ENCODE measurements at regions not wholly inside any gene's neighbourhood (a gene's known extent, or its start where the extent isn't known, plus 50 kb on each side); places are given as distances from the start of the nearest gene placed in this dataset.

DNA sequence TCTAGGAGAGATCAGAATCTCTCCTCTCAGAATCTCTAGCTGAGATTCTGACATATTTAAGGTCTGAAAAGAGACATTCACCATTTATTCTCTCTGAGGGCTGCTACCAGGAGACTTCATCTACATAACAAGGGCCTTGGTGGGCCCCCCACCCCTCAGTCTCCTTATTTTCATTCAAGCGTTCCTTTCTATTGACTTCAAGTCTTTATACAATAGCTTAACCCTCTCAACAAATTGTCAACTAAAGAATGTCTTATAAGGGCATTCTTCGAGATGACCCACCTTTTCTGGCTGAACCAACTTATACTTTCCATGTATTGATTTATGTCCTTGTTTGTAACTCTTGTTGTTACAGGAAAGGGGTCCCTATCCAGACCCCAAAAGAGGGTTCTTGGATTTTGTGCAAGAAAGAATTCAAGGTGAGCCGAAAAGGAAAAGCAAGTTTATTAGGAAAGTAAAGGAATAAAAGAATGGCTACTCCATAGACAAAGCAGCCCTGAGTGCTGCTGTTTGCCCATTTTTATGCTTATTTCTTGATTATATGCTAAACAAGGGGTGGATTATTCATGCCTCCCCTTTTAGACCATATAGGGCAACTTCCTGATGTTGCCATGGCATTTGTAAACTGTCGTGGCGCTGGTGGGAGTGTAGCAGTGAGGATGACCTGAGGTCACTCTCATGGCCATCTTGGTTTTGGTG is 209.5 kb upstream of the ALCAM start:
- no peak overlapping the region for H3K27ac ChIP-seq (replicated peaks in 1 of 4)
- no peaks in the 10 kb centered on the region for H3K9me3 ChIP-seq
- no peaks in the 10 kb centered on the region for H3K27me3 ChIP-seq
- WGBS: 95% methylated on average over 5 of the region's 5 CpGs
- DNase-seq (ENCODE audit: extremely low spot score): no peak
- H3K4me1 ChIP-seq: no peaks in the 10 kb centered on the region
- no peak overlapping the region for H3K4me3 ChIP-seq
- no peaks in the 10 kb centered on the region for H3K36me3 ChIP-seq
- TF ChIP-seq, protein P1, sequence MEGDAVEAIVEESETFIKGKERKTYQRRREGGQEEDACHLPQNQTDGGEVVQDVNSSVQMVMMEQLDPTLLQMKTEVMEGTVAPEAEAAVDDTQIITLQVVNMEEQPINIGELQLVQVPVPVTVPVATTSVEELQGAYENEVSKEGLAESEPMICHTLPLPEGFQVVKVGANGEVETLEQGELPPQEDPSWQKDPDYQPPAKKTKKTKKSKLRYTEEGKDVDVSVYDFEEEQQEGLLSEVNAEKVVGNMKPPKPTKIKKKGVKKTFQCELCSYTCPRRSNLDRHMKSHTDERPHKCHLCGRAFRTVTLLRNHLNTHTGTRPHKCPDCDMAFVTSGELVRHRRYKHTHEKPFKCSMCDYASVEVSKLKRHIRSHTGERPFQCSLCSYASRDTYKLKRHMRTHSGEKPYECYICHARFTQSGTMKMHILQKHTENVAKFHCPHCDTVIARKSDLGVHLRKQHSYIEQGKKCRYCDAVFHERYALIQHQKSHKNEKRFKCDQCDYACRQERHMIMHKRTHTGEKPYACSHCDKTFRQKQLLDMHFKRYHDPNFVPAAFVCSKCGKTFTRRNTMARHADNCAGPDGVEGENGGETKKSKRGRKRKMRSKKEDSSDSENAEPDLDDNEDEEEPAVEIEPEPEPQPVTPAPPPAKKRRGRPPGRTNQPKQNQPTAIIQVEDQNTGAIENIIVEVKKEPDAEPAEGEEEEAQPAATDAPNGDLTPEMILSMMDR (IDR thresholded peaks at IDR 0.05): no peak
- TF ChIP-seq POLR2AphosphoS5 (IDR thresholded peaks at IDR 0.05): no peak
- no peak for TF ChIP-seq POLR2A (IDR thresholded peaks at IDR 0.05; ENCODE audit: low read depth)
- TF ChIP-seq EP300 (IDR thresholded peaks at IDR 0.05): no peak
- intact Hi-C loops (cut with DNase I): no loop called here

GRCh38 chr3:105157766-105158085 is 209.0 kb upstream of the ALCAM start:
- H3K4me1 ChIP-seq: no peaks in the 10 kb centered on the region
- H3K27me3 ChIP-seq: no peaks in the 10 kb centered on the region
- no peak overlapping the region for H3K27ac ChIP-seq (replicated peaks in 1 of 4)
- no peaks in the 10 kb centered on the region for H3K36me3 ChIP-seq
- TF ChIP-seq POLR2A (IDR thresholded peaks at IDR 0.05; ENCODE audit: low read depth) (no peak), POLR2AphosphoS5 (IDR thresholded peaks at IDR 0.05) (no peak), EP300 (IDR thresholded peaks at IDR 0.05) (no peak)
- TF ChIP-seq, protein P1 (IDR thresholded peaks at IDR 0.05): no peak
- WGBS: 76% methylated on average over 3 of the region's 3 CpGs
- H3K9me3 ChIP-seq: no peaks in the 10 kb centered on the region
- no peak overlapping the region for H3K4me3 ChIP-seq
- DNase-seq (ENCODE audit: extremely low spot score): no peak
- intact Hi-C loops (cut with DNase I): no loop called here

- Histone ChIP-seq H3K4me3 (no peak overlapping the region), H3K27me3 (no peaks in the 10 kb centered on the region), H3K36me3 (no peaks in the 10 kb centered on the region), H3K9me3 (no peaks in the 10 kb centered on the region), H3K27ac (replicated peaks in 1 of 4) (no peak overlapping the region), H3K4me1 (no peaks in the 10 kb centered on the region)
- TF ChIP-seq EP300 (IDR thresholded peaks at IDR 0.05) (no peak), POLR2A (IDR thresholded peaks at IDR 0.05; ENCODE audit: low read depth) (no peak), POLR2AphosphoS5 (IDR thresholded peaks at IDR 0.05) (no peak)
- TF ChIP-seq, protein P1 (IDR thresholded peaks at IDR 0.05): no peak
- DNase-seq (ENCODE audit: extremely low spot score): no peak
- intact Hi-C loops (cut with DNase I): no loop called here
Measured at GRCh38 chr3:105158286-105158685, 208.4 kb upstream of the ALCAM start.

DNA sequence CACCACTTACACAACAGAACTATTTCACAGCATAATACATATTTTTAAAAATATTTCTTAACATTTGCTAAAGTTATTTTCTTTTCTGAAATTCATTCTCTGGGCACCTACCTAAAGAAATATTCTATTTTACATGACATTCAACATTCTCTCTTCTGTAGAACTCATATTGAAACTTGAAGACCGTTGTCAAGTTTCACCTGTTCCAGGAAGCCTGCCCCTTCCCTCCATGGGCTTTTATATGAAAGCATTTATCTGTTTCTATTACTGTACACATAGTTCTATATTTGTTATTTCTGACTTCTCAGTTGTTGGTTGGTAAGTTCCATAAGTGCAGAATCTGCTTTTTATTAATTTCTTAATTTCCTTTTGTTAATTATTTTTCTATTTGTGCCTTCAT is 204.3 kb upstream of the ALCAM start:
- Histone ChIP-seq H3K4me3 (no peak overlapping the region), H3K4me1 (peaks cover 0 to 4% (median 0%) of the 10 kb centered on the region in 4 donors), H3K9me3 (no peaks in the 10 kb centered on the region), H3K27me3 (no peaks in the 10 kb centered on the region), H3K36me3 (no peaks in the 10 kb centered on the region), H3K27ac (replicated peaks in 1 of 4) (no peak overlapping the region)
- DNase-seq (ENCODE audit: extremely low spot score): no peak
- 79% methylated on average over 1 of the region's 1 CpG for WGBS
- intact Hi-C loops (cut with DNase I): no loop called here
- TF ChIP-seq POLR2A (IDR thresholded peaks at IDR 0.05; ENCODE audit: low read depth) (no peak), POLR2AphosphoS5 (IDR thresholded peaks at IDR 0.05) (no peak), EP300 (IDR thresholded peaks at IDR 0.05) (no peak)
- TF ChIP-seq, protein P1 (IDR thresholded peaks at IDR 0.05): no peak

DNA sequence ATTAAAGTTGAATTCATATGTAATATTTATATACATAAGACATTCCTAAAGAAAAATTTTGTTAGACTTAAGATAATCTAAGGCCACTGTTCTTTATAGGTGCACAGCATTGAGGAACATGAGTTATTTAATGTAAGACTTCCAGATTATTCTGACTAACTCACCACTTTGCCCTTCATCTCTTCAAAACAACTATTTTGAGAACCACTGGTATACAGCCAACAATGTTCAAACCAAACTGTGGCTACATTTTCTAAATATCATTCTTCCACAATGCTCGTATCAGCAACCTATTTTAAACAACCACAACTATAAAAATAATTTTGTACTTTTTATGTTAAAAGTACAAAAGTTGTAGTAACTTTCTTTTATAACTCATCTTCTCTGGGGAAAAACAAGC is 199.8 kb upstream of the ALCAM start:
- 31% methylated on average over 1 of the region's 1 CpG for WGBS
- Histone ChIP-seq H3K9me3 (no peaks in the 10 kb centered on the region), H3K4me1 (peaks cover 0 to 5% (median 0%) of the 10 kb centered on the region in 4 donors), H3K36me3 (no peaks in the 10 kb centered on the region), H3K4me3 (no peak overlapping the region), H3K27ac (replicated peaks in 1 of 4) (no peak overlapping the region), H3K27me3 (no peaks in the 10 kb centered on the region)
- DNase-seq (ENCODE audit: extremely low spot score): no peak
- TF ChIP-seq, protein P1 (IDR thresholded peaks at IDR 0.05): no peak
- no peak for TF ChIP-seq POLR2AphosphoS5 (IDR thresholded peaks at IDR 0.05)
- no peak for TF ChIP-seq EP300 (IDR thresholded peaks at IDR 0.05)
- no peak for TF ChIP-seq POLR2A (IDR thresholded peaks at IDR 0.05; ENCODE audit: low read depth)
- intact Hi-C loops (cut with DNase I): no loop called here
